ENCODE measurements at regions not wholly inside any gene's neighbourhood (a gene's known extent, or its start where the extent isn't known, plus 50 kb on each side); places are given as distances from the start of the nearest gene placed in this dataset.

DNA sequence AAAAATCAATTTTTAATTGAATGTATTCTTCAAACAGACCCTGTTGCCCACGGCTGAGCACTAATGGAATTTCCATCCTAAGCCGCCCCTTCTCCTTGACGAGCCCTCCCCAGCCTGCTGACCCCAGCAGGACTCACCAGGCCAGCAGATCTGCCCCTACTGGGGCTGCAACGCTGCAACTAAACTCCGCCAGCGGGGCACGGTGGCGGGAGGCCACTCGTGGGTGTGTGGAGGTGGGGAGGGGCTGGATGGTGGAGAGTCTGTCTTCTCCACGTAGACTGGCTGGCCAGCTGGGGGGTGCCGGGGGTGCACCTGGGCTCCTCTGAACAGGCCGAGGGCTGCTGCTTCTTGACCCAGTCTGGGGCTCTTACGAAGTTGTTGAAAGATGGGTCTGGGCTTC is 67.8 kb downstream of the ENGASE start:
- H3K27ac Mint-ChIP-seq: no peak overlapping the region

DNA sequence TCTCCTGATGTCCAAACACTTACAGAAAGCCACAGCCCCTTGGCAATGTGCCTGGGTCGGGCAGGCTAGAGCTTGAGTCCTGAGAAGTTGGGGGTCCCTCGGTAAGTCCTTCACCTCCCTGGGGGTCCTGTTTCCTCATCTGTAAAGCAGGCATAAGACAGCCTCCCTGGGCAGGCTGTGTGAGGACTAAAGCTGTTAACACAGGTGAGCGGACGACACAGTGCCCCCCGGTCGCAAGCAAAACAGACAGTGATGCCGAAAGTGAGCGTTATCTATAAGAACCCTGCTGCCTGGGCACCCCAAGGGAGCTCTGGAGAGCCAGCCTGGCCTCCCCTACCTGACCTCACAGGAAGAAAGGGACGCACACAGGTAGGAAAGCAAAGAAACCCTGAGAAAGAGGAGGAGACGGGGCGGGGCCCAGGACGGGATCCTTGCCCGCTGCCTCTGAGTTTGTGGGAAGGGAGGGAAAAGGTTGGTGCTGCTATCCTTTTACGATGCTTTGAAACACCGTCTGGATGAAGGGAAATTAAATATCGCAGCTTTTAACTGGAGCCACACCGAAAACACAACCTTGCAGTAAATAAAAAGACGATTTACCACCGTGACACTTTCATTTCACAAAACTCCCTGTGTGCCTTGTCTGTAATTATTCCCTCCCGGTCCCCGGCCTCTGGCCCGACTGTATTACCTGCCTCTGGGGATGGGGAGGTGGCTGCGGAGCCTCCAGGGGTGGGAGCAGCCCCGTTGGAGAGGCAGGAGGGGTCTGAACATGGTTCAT is 67.1 kb downstream of the ENGASE start:
- H3K4me3 Mint-ChIP-seq: no peak overlapping the region
- H3K36me3 Mint-ChIP-seq (ENCODE audit: insufficient read depth): no peaks in the 10 kb centered on the region
- no peak overlapping the region for H3K27ac Mint-ChIP-seq
- H3K27me3 Mint-ChIP-seq: peaks cover 8 to 60% of the 10 kb centered on the region in 2 donors
- H3K9me3 Mint-ChIP-seq: peaks cover 7 to 10% of the 10 kb centered on the region in 2 donors
- DNase-seq: no peak
- ATAC-seq (replicated peaks): no peak
- peaks cover 0 to 1% of the 10 kb centered on the region in 2 donors for H3K4me1 Mint-ChIP-seq (ENCODE audit: low read depth in 2 of 2)

More for the DNA sequence above, 67.8 kb downstream of the ENGASE start:
- peaks cover 8 to 60% of the 10 kb centered on the region in 2 donors for H3K27me3 Mint-ChIP-seq
- no peak for ATAC-seq (replicated peaks)
- DNase-seq: no peak
- no peaks in the 10 kb centered on the region for H3K36me3 Mint-ChIP-seq (ENCODE audit: insufficient read depth)
- peaks cover 0 to 1% of the 10 kb centered on the region in 2 donors for H3K4me1 Mint-ChIP-seq (ENCODE audit: low read depth in 2 of 2)
- H3K9me3 Mint-ChIP-seq: peaks cover 7 to 10% of the 10 kb centered on the region in 2 donors
- H3K4me3 Mint-ChIP-seq: no peak overlapping the region

DNA sequence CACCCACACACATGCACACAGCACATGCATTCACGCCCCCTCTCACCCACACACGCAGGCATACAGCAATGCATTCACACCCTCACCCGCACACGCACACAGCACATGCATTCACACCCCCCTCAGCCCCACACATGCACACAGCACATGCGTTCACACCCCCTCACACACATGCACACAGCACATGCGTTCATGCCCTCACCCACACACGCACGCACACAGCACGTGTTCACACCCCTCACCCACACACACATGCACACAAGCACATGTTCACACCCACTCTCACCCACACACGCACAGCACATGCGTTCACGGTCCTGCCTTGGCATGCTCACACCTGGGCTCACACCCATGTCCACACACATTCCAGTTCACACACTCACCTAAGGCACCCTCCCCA is 64.2 kb downstream of the ENGASE start:
- peaks cover 7 to 10% of the 10 kb centered on the region in 2 donors for H3K9me3 Mint-ChIP-seq

DNA sequence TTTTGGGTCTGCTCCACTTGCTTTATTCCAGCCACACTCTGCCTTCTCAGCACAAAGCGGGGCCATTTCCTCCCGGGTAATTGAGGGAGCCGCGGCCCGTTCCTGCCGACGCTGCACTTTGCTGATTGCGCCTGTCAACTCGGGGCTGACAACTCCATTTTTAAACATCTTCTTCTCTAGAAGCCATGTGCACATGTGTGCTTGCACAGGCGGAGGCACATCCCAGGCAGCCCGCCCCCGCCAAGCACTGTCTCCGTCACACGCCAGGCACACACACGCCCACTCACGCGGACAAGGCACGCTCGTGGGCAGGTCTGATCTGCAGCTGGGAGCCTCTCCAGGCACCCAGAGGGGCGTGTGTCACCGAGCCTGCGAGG is 63.2 kb downstream of the ENGASE start:
- DNase-seq: no peak
- no peaks in the 10 kb centered on the region for H3K36me3 Mint-ChIP-seq (ENCODE audit: insufficient read depth)
- H3K4me1 Mint-ChIP-seq (ENCODE audit: low read depth in 2 of 2): peaks cover 0 to 4% of the 10 kb centered on the region in 2 donors
- H3K4me3 Mint-ChIP-seq: no peak overlapping the region
- peaks cover 7 to 10% of the 10 kb centered on the region in 2 donors for H3K9me3 Mint-ChIP-seq
- peaks cover 8 to 78% of the 10 kb centered on the region in 2 donors for H3K27me3 Mint-ChIP-seq
- no peak overlapping the region for H3K27ac Mint-ChIP-seq
- ATAC-seq (replicated peaks): no peak

More for the DNA sequence above, 64.2 kb downstream of the ENGASE start:
- no peaks in the 10 kb centered on the region for H3K36me3 Mint-ChIP-seq (ENCODE audit: insufficient read depth)
- no peak for DNase-seq
- H3K4me3 Mint-ChIP-seq: no peak overlapping the region
- no peak for ATAC-seq (replicated peaks)
- peaks cover 8 to 77% of the 10 kb centered on the region in 2 donors for H3K27me3 Mint-ChIP-seq
- H3K4me1 Mint-ChIP-seq (ENCODE audit: low read depth in 2 of 2): peaks cover 0 to 4% of the 10 kb centered on the region in 2 donors
- H3K27ac Mint-ChIP-seq: no peak overlapping the region

DNA sequence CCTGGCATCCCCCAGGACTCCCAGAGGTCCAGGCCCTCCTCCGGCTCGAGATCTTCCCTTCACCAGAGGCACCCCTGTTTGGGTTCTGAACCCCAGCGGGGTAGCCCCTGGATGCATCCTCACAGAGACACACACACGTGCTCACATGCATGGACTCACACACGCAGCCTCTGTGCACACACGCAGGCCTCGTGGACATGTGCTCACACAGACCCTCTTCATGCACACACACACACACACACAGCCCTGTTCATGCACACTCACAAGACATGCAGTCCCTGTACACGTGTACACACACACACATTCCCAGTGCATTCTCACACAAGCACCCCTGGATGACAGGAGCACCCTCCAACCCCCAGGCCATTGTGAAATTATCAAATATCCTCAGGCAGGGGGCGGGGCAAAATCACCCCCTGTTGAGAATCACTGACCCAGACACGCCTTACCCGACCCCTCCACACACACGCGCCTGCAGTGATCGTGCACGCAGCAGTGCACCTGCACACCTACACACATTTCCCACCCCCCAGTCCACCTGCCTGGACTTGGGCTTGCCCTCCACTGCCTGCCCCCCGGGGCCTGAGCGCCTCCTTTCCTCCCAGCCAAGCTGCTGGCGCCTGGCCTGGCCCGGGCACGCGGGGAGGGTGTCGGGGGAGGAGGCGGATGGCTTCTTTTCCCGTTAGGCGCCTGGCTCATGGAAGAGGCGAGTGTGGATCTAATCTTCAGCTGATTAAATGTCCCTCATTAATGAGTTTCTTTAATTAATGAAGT is 62.6 kb downstream of the ENGASE start:
- peaks cover 7 to 10% of the 10 kb centered on the region in 2 donors for H3K9me3 Mint-ChIP-seq
- H3K4me3 Mint-ChIP-seq: no peak overlapping the region
- peaks cover 8 to 84% of the 10 kb centered on the region in 2 donors for H3K27me3 Mint-ChIP-seq
- peaks cover 0 to 4% of the 10 kb centered on the region in 2 donors for H3K4me1 Mint-ChIP-seq (ENCODE audit: low read depth in 2 of 2)
- H3K27ac Mint-ChIP-seq: no peak overlapping the region
- DNase-seq (no peak), ATAC-seq (replicated peaks) (no peak)
- H3K36me3 Mint-ChIP-seq (ENCODE audit: insufficient read depth): no peaks in the 10 kb centered on the region

- H3K27me3 Mint-ChIP-seq: peaks cover 10 to 85% of the 10 kb centered on the region in 2 donors
- H3K9me3 Mint-ChIP-seq: peaks cover 7 to 10% of the 10 kb centered on the region in 2 donors
- ATAC-seq (replicated peaks): no peak
Observed at GRCh38 chr17:79136596-79136995, 62.0 kb downstream of the ENGASE start.

More at GRCh38 chr17:79136596-79136995, 62.0 kb downstream of the ENGASE start:
- Mint-ChIP-seq H3K4me3 (no peak overlapping the region), H3K27ac (no peak overlapping the region), H3K4me1 (ENCODE audit: low read depth in 2 of 2) (peaks cover 0 to 2% of the 10 kb centered on the region in 2 donors), H3K36me3 (ENCODE audit: insufficient read depth) (no peaks in the 10 kb centered on the region)
- no peak for DNase-seq
